Left hindlimb (tissue), 1 donor: ENCODE measurements at regions not wholly inside any gene's neighbourhood (a gene's known extent, or its start where the extent isn't known, plus 50 kb on each side); places are given as distances from the start of the nearest gene placed in this dataset.
A peak's percentile ranks its signal among the peaks of the same experiment; 100 is the strongest.

ENCODE experiments used
- DNase-seq: peaks from one replicate; pipeline ENCODE4 v3.0.0-alpha.2; 2018

DNA sequence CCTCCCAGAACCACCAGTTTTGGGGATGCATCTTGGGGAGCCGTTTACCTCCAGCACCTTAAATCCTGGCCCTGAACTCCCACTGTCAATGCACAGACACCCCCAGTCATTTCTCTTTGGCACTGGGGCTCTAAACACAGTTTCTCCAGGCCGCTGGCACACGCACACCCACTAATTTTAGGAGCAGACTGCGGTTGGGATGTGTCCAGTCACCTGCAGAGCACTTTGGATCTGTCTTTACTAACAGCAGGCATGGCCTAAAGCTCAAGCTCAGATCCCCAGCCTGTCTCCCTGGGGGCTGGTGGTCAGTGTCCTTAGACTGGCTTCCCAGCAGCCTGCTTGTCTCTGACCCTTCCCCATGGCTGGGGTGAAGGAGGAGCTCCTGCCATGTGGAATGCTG, 49.9 kb downstream of the SYNE3 start:
- no peak for DNase-seq

DNA sequence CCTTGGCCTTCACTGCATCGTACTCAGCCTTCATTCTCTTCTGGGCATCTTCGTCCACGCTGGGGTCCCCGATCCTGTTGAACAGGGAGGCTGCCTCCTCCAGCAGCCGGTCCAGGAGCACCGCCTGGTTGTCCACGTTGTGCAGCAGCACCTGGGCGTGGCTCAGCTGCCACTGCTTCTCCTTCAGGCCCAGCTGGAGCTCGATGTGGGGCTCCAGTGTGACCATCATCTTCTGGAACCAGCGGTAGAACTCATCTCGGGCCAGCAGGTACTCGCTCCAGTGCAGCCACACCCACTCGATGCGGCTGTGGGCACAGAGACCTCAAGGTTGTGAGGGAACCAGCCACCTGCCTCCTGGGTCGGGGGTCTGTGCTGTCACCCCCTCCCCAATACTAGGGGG, 50.5 kb downstream of the SYNE3 start:
- no peak for DNase-seq

DNA sequence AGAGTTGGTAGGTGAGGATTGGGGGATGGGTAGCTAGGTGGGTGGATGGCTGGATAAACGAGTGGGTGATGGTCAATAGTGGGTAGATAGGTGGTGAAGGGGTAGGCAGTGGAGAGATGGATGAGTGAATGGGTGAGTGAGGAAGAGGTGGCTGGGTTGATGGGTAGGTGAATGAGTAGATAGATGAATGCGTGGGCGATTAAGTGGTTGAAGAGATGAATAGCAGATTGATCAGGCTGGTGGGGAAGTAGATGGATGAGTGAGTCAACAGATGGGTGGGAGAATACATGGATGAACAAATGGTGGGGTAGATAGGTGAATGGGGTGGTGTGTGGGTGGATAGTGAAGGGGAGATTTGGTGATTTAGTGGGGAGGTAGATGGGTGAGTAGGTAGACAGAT, 51.1 kb downstream of the SYNE3 start:
- no peak for DNase-seq

DNA sequence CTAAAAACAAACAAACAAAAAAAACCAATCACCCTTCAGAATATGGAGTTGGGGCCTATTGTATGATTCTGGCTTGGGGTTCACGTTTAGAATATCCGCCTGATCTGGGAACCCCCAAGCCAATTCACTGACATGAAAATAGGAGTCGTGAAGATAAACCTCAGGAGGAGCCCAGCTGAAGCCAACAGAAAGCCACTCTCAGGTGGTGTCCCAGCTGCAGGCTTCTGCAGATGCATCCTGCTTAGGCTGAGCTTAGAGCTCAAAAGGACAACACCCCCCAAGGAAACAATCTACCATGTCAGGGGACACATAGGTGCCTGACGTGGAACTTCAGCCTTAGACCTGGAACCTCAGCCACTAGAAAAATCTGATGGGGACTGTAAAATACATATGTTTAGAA, 51.9 kb downstream of the SYNE3 start:
- no peak for DNase-seq

DNA sequence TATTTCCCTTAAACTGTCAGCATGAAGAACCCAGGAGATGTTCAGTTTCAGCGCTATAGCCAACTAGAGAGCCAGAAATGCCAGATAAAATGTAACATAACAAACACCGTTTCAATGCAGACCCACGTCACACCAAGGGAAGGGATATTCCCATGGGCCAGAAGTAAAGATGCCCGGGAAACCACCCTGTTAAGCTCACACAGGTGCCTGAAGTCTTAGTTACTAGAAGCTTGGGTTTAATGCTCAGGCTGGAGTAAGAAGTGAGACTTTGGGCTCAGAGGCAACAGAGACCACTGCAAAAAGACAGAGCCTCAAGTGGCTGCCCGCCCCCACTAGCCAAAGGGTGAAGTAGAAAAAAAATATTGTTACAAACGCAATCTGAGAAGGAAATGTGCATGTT, 52.3 kb downstream of the SYNE3 start:
- no peak for DNase-seq

DNA sequence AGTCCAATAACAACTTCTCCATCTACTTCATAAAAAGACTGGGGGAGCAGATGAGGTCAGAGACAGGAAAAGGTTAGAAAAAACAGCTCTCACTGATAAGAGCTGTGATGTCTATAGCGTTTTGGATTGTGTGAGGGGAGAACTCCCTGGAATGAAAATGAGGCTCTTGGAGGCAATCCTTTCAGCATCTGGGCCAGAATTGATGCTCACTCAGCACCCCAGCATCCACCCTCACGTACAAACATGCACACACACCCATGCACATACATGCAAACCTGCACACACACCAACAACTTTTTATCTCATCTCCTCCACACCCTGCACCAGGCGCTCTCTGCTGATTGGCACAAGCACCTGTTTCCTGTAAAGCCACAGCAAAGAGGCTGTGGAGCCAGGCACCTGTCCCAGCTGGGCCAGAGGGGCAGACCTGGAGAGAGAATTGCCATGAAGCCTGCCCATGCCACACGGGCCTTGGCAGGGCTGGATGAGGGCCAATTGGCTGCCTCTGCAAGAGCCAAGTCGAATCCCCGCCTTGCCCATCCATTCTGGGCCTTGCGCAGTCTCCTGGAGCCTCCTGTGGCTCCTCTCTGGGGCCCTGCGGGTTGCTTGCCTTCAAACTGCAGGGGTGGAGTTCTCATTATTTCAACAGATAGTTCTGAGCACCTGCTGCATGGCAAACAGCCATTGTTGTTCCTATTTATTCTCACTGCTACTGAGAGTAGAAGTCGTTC, 53.1 kb downstream of the SYNE3 start:
- DNase-seq, result peak; percentile 58

DNA sequence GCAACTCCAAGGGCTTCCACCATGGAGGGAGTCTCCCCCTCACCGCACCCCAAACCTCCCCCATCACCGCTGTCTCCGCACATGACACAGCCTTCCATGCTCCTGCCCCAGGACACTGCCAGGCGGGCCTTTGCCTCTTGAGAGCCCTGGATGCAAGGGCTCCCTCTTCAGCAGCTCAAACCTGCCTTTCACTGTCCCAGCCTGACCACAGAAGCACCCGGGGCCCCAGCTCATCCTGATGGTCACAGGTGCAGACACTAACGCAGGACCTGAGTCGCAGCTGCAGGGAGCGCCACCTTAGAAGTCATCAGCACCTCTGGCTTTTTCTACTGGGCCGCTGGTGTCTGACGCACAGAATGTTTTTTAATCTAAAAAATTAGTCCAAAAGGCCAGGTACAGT, 54.0 kb downstream of the SYNE3 start:
- DNase-seq, result peak; percentile 12

DNA sequence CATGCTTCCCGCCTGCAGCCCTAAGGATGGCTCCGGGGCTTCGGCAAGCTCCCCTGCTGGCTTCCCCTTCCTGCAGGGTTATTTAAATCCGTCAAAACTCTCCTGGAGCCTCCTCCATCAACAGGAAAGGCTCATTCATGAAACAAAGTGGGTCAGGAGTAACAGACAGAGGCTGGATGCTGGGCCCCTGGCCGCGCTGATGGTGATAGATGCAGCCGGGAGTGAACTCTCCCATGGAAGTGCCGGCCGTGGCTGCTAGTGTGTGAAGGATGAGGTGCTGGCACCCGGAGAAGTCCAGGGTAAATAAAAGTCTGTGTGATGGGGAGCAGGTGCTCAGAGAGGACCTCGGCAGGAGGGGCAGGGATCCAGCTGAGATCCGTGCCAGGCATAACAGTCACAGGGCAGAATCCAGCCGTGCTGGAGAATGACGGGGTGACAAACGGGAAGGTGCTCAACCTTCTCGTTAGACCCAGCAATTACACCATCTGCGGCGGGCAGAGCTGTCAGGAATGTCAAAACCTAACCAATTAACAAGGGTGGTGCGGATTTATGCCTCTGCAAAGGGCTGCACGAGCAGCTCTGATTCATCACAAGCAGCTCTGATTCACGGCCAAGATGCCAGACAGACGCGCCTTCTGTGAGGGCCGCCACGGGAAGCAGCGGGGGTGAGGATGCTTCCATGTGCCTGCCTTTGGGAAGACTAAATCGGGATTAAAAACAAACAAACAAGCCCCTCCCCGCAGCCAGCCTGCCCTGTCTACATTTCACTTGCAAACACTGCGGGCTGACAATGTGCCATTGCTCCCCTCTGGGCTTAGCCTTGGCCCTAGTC, 55.6 kb downstream of the SYNE3 start:
- no peak for DNase-seq

DNA sequence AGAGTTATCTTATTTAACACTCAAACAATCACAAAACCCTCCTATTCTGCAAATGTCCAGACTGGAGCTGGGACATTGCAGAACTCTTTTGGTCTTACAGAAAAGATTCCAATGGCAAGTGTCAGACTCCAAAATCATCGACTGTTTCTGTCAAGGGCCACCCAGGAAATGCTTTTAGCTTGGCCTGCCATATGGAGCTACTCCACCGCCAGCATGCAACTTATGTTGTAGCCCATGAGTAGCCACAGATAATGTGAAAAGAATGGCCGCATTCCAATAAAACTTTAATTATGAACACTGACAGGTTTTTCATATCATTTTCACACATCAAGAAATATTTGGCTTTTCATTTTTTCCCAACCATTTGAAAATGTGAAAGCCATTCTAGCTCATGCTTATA, 57.5 kb downstream of the SYNE3 start:
- no peak for DNase-seq

DNA sequence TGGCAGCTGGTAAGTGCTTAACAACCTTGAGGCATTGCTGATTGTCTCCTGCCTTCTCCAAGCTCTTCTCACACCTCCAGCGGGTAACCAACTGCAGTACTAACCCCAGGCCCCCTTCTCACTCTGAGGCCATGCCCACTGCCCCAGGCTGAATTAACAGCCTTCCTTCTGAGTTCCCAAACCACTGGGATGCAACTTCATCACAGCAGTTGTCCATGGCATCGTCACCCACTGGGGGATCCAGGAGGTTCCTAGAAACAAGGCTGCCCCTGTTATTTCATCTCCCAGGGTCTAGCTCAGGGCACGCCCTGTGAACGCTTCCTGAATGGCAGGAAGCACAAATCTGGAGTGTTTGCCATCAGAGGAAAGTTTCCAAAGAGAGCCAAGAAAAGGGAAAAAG, 58.0 kb downstream of the SYNE3 start:
- DNase-seq, result no peak

DNA sequence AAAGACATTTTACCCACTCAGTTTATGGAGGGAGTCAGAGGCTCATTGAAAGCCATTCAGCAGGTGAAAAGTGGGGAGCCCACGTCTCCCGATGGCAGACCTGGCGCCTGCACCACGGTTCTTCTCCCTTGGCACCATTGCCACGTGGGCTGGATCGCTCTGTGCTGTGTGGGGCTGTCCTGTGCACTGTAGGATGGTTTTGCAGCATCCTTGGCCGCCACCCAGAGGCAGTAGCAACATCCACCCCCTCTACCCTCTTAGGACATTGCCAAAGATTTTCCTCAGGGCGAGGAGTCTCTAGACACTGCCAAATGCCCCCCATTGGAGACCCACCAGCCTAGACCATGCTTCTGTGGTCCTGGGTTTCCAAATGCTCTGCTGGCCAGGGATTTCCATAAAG, 60.2 kb downstream of the SYNE3 start:
- DNase-seq, result no peak

DNA sequence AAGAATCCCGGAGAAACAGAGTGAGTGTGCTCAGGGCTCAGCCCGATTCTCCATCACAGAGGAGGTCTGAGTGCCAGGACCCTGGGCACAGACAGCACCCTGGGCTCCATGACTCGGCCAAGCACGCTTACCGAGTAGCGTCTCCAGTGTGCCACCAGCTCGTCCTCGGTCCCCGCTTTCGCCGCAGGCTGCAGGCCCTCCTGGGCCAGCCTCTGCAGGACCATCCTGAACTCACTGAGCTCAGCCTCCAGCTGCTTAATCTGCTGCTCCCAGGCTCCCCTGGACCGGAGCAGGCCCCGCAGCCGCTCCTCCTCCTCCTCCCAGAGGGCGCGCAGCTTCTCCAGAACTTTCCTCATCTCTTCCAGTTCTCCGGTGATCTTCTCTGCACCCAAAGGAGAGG, 61.2 kb downstream of the SYNE3 start:
- peak; percentile 2 for DNase-seq

DNA sequence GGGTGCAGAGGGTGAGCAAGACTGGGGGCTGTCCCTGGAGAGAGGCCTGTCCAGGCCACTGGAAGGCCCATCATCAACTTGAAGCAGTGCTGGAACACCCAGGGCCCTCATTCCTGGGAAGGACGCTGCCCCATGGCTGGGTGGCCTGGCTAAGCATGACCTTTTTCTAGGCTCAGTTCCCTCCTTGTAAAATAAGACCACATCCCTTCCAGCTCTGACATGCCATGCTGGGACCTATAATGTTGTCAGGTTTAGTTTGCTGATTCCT, 62.8 kb downstream of the SYNE3 start:
- DNase-seq, result no peak

DNA sequence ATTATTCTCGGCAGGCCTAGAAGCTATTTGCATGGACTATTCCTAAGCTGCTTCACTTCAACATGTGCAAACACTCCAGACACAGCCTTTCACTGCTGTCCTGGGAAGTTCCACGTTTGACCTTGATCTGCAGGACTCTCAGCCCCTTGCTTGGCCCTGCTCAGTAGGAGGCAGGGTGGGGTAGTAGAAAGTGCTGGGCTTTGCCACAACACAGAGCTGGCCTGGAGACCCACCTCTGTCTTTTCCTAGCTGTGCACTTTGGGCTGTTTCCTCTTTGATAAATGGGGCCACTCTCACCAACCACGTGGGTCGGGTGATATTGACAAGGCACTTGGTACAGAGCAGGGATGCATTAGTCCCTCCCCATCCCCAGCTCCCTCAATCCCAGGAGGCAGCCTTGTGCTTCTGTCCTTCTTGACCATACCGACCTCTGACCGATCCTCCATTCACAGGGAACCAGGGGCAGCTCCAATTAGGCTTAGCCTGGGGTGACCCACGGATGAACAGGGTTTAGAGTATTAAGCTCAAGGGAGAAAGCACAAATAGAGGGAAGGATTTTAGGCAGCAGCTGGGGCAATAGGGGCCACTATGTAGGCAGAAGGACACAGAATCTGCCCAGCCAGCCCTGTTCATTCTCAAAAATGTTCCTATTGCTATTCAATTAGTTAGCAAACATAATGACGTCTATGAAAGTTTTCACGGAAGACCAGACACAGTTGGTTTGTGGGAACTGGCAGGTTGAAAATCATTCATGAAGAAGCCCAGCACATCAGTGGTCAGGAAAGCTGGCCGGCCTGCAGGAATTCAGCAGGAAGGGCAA, 63.3 kb downstream of the SYNE3 start:
- DNase-seq, result no peak

DNA sequence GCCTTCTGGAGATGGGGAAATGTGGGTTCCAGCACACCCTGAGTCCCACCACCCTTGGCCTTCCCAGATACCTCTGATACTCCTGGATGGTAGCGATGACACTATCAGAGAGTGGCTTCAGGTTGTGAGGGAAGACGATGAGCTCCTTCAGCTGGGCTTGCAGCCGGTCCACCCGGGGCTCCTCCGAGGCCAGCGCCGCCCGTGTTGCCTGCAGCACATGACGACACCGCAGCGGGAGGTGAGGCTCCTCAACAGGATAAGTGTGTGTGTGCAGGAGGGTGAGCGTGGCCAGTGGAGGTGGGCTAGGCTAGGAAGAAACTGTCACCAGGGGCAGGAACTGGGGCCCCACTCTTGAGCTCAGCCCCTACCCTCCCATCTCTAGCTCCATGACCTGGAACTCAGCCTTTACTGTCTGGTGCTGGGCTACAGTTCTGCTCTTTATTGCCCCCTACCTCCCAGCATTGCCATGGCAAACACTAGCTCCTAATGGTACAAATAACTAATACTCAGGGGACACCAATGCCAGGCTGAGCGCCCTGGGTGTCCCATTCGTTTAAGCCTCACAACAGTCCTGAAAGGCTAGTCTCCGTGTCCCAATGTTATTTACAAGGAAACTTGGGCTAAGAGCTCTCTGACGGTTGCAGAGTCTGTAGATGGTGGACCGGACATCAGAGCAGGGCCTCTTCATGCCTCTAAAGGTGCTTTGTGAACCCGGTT, 64.1 kb downstream of the SYNE3 start:
- no peak for DNase-seq

DNA sequence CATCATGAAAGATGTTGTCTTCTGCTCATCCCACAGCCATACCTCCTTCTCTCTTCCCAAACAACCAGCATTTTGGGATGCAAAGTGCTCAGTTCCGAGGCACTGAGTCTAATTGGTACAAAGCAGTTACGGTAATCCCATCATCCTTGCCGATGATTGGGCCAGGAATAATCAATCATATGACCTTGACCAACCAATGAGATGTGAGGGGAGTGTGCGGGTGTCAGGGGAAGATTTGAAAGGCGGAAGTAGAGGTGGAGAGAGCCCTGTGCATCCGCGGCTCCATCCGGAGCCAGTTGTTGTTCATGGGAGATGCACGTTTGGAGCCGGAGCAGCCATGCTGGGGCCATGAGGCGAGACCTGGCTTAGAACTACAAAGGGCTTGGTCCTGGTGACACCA, 67.3 kb downstream of the SYNE3 start:
- DNase-seq, result no peak

DNA sequence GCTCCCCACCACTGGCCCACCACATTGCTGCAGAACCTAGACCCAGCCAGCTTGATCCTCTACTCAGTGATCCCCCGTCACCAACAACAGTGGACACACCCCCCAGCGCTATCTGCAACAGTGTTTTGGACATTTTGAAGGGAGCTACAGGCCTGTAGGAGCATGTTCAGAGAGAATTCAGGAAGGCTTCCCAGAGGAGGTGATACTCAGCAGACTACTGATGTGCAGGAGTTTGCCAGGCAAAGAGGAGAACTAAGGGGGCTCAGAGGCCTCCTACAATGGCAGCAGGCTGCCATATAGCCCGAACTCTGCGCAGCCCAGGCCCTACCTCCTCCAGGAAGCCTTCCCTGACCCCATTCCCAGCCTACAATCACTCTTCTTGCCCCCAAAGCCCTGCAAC, 70.0 kb downstream of the SYNE3 start:
- DNase-seq, result no peak

DNA sequence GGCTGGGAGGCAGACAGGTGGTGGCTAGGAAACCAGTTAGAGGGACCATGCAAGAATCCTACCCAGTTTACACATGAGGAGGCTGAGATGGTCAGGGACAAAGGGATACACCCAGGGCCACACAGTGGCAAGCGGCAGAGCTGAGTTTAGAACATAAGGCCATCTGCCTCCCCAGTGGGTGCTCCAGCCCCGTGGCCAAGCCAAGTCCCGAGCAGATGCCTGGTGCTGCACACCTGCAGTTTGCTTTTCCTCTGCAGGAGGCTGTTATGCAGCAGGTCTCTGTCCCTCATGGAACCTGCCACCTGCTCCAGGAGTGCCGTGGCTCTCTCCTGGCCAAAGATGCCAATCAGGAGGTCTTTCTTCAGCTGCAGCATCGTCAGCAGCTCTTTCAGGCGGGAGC, 70.8 kb downstream of the SYNE3 start:
- DNase-seq, result no peak

DNA sequence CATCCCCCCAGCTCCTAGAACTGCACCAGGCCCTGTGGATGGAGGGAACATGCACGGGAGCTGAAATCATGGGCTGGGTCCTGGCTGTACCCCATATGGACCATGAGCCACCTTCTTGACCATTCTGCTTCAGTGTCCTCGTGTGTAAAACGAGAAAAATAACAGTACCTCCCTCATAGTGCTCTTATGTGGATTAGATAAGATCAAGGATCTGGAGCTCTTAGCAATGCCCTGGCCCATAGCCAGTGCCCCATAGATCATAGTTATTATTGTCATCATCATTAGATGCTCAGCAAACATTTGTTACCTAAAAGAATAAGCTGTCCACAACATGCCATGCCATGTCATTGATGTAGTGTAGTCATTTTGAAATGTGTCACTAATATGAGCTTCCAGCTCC, 71.3 kb downstream of the SYNE3 start:
- DNase-seq, result no peak

DNA sequence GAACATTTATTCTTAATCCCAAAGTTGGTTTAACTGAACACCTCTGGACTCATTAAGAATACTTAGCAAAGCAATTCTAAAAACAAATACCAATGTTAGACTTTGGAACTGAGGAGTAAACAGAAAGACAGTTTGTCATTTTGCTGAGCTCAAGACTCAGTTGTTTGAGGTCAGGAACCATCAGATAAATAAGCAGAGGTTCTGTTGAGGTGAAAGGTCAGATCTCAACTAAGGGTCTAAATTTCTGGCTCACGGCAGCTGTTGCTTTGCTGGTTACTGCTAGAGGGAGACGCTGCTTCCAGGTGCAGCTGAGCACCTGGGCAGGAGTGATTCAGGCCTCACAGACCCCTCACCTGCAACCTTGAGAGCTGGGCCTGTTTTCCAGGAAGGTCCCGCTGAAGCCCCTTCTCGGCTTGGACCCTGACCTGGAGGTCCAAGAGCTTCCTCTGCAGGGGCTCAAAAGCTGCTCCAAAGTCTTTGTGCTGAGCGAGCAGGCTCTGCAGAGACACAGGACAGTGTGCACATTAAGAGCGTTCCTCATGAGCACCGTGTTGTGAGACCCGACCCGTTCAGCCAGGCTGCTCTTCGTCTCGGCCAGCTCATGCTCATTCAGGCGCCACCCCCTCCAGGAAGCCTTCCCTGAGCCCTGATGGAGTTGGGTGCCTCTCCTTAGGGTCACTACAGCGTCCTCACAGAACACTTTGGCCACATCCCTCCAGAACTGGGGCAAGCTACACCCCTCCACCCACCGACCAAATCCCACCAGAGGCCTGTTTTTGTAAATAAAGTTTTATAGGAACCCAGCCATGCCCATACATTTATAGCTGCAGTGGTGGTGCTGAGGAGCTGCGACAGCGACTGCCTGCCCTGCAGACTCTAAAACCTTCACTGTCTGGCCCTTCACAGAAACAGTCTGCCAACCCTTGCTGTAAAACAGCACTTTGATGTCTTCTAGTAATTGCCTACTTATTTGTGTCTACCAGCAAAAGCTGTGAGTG, 72.0 kb downstream of the SYNE3 start:
- DNase-seq, result no peak

DNA sequence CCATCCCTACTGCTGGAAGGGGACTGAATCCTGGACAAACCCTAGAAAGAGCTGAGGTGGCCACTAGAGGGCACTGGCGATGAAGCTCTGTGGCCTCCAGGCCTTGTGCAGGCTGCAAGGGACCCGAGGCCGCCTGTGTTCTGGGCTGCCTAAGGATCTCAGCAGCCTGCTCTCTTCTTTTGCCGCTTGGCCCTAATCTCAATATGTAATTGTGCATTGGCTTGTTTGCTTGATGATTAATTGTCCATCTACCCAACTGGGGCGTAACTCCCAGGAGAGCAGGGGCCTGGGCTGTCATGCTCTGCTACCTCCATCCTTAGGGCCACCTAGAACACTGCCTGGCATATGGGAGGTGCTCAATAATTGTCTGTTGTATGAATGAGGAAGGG, 73.8 kb downstream of the SYNE3 start:
- peak; percentile 84 for DNase-seq

DNA sequence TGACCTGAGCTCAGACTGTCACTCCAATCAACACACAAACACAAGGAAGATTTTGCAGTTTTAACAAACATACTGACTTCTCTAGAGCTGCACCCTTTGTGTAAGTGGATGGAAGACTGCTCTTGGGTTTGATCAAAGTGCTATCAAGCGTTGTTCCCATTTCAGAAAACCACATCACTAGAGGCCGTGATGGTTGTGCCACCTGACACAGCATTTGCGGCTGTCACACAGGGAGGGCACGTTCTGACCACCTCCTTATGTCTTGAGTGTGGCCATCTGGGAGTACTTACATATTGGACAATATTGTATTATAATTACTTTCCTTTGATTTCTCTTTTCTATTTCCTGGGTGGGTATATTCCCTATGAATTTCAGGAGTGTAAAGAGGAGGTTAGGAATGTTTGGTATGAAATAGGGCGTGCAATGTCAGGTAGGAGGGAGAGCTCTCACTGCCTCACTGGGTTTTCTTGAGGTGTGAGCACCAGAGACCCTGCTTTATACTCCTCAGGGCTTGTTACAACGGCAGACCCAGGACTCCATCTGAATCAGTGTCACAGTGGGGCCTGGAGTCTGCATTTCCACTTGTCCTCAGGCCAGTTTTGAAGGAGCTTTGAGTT, 74.3 kb downstream of the SYNE3 start:
- no peak for DNase-seq
